ENCODE measurements at regions not wholly inside any gene's neighbourhood (a gene's known extent, or its start where the extent isn't known, plus 50 kb on each side); places are given as distances from the start of the nearest gene placed in this dataset.

GRCh38 chr12:89260841-89261637 lies 91.3 kb downstream of the DUSP6 start:
- no peak for TF ChIP-seq EZH2 (IDR thresholded peaks at IDR 0.05; ENCODE audit: low read length)
- TF ChIP-seq CTCF (optimal IDR thresholded peaks at IDR 0.05 in 1 of 3, IDR thresholded peaks at IDR 0.05 in 1 of 3, conservative IDR thresholded peaks at IDR 0.05 in 1 of 3; ENCODE audit: extremely low read depth in 1 of 3, insufficient read depth in 2 of 3, low read length in 3 of 3) = no peak
